Activated CD4-positive, alpha-beta T cell treated with anti-CD3 and anti-CD28 coated beads, Interleukin-2, amount 50 U/mL, for 4 hours (primary cell): ENCODE measurements at regions not wholly inside any gene's neighbourhood (a gene's known extent, or its start where the extent isn't known, plus 50 kb on each side); places are given as distances from the start of the nearest gene placed in this dataset.
"Not testable (repeated sequence)": the region's sequence is repeated elsewhere in the genome, so short reads cannot be mapped to it uniquely, and the experiment has no call there.

Experiments used
- DNase-seq, 2 experiments: peaks; one replicate each; pipeline ENCODE4 v3.0.0-alpha.2; 2020

- no peak for DNase-seq
These were observed 105.4 kb upstream of the TLK1 start for GRCh38 chr2:171266102-171266501.

GRCh38 chr2:171261529-171261928 lies 100.8 kb upstream of the TLK1 start:
- DNase-seq = not testable (repeated sequence)

- DNase-seq = no peak
These were observed 100.1 kb upstream of the TLK1 start for GRCh38 chr2:171260471-171261424.

GRCh38 chr2:171254666-171255065 lies 94.0 kb upstream of the TLK1 start:
- no peak for DNase-seq

GRCh38 chr2:171253900-171254650 lies 93.4 kb upstream of the TLK1 start:
- no peak for DNase-seq

- no peak for DNase-seq
These were observed 92.6 kb upstream of the TLK1 start for GRCh38 chr2:171253279-171253678.

GRCh38 chr2:171249689-171250088 lies 89.0 kb upstream of the TLK1 start:
- no peak for DNase-seq

GRCh38 chr2:171247741-171248662 lies 87.3 kb upstream of the TLK1 start:
- no peak for DNase-seq

- DNase-seq = no peak
These were observed 84.5 kb upstream of the TLK1 start for GRCh38 chr2:171244970-171245782.

- DNase-seq = no peak
These were observed 83.8 kb upstream of the TLK1 start for GRCh38 chr2:171244466-171244969.

- no peak for DNase-seq
These were observed 81.1 kb upstream of the TLK1 start for GRCh38 chr2:171241771-171242170.

GRCh38 chr2:171238946-171239345 lies 78.3 kb upstream of the TLK1 start:
- no peak for DNase-seq

GRCh38 chr2:171237751-171238505 lies 77.2 kb upstream of the TLK1 start:
- no peak for DNase-seq

- DNase-seq = no peak
These were observed 74.7 kb upstream of the TLK1 start for GRCh38 chr2:171235262-171235881.

- no peak for DNase-seq
These were observed 69.5 kb upstream of the TLK1 start for GRCh38 chr2:171230176-171230575.

GRCh38 chr2:171228826-171229225 lies 68.1 kb upstream of the TLK1 start:
- no peak for DNase-seq

GRCh38 chr2:171227066-171227782 lies 66.5 kb upstream of the TLK1 start:
- DNase-seq = no peak

- no peak for DNase-seq
These were observed 65.8 kb upstream of the TLK1 start for GRCh38 chr2:171226461-171226860.

GRCh38 chr2:171225989-171226388 lies 65.3 kb upstream of the TLK1 start:
- no peak for DNase-seq
